SK-N-DZ (cell line): ENCODE measurements at regions not wholly inside any gene's neighbourhood (a gene's known extent, or its start where the extent isn't known, plus 50 kb on each side); places are given as distances from the start of the nearest gene placed in this dataset.

ENCODE experiments used
- DNase-seq: peaks from one replicate; pipeline ENCODE4 v3.0.0-alpha.2; 2015; ENCODE audit warnings: low spot score

GRCh38 chr17:72518159-72518732 is 397.4 kb downstream of the SOX9 start:
- DNase-seq = no peak

GRCh38 chr17:72518753-72519597 is 398.2 kb downstream of the SOX9 start:
- DNase-seq = no peak

- DNase-seq = no peak
These were observed 398.7 kb downstream of the SOX9 start for GRCh38 chr17:72519598-72519936.

GRCh38 chr17:72520665-72521303 is 400.0 kb downstream of the SOX9 start:
- no peak for DNase-seq

- no peak for DNase-seq
These were observed 402.7 kb downstream of the SOX9 start for GRCh38 chr17:72523491-72523890.

- no peak for DNase-seq
These were observed 404.6 kb downstream of the SOX9 start for GRCh38 chr17:72525225-72526015.

- DNase-seq = no peak
These were observed 405.9 kb downstream of the SOX9 start for GRCh38 chr17:72526769-72527168.

- DNase-seq = no peak
These were observed 407.0 kb downstream of the SOX9 start for GRCh38 chr17:72527789-72528188.

- DNase-seq = no peak
These were observed 407.9 kb downstream of the SOX9 start for GRCh38 chr17:72528683-72529082.

- no peak for DNase-seq
These were observed 408.6 kb downstream of the SOX9 start for GRCh38 chr17:72529386-72529785.

GRCh38 chr17:72530454-72530853 is 409.6 kb downstream of the SOX9 start:
- DNase-seq = no peak

GRCh38 chr17:72531729-72532128 is 410.9 kb downstream of the SOX9 start:
- no peak for DNase-seq

GRCh38 chr17:72534265-72534664 is 413.4 kb downstream of the SOX9 start:
- DNase-seq = no peak

GRCh38 chr17:72534776-72535175 is 414.0 kb downstream of the SOX9 start:
- DNase-seq = no peak

- no peak for DNase-seq
These were observed 414.5 kb downstream of the SOX9 start for GRCh38 chr17:72535346-72535745.

GRCh38 chr17:72535779-72536178 is 415.0 kb downstream of the SOX9 start:
- DNase-seq = no peak

- no peak for DNase-seq
These were observed 416.0 kb downstream of the SOX9 start for GRCh38 chr17:72536788-72537187.

- DNase-seq = no peak
These were observed 417.6 kb downstream of the SOX9 start for GRCh38 chr17:72538443-72538842.

GRCh38 chr17:72538901-72539352 is 418.1 kb downstream of the SOX9 start:
- no peak for DNase-seq

- DNase-seq = peak; percentile 75
These were observed 419.4 kb downstream of the SOX9 start for GRCh38 chr17:72539981-72540897.

GRCh38 chr17:72542317-72542716 is 421.5 kb downstream of the SOX9 start:
- no peak for DNase-seq
